ENCODE measurements at regions not wholly inside any gene's neighbourhood (a gene's known extent, or its start where the extent isn't known, plus 50 kb on each side); places are given as distances from the start of the nearest gene placed in this dataset.

DNA sequence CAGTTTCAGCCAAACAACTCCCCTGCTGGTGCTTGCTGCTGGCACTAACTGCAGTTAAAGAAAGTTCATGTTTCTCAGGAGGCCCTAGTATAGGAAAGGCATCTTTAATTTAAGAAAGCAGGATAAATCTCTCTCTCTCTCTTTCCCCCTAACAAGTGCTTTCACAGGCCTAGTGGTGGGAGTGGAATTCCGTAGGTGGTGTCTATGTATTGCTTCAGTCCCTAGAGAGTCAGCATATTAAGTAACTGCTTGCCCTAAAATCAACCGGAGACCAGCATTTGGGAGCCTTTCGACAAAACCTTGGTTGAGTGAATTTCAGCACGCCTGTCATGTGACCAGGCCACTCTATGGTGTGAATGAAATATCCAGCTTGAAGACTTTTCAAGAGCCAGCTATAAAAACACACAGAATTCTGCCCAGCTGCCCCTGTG, 169.2 kb upstream of the TGFBR2 start:
- Histone ChIP-seq H3K79me2 (ENCODE audit: control insufficient read depth, low read length) (no peaks in the 10 kb centered on the region), H3K4me2 (ENCODE audit: low read length) (no peak overlapping the region), H3K4me1 (ENCODE audit: control insufficient read depth, low read length) (0 out of 2 replicates have a peak, but pooled peaks cover 3% of the 10 kb centered on the region), H4K20me1 (ENCODE audit: control insufficient read depth, insufficient read depth, low read depth, low read length) (no peaks in the 10 kb centered on the region), H3F3A (ENCODE audit: control insufficient read depth, insufficient read depth) (no peaks in the 10 kb centered on the region), H3K27ac (ENCODE audit: low read depth, low read length) (no peak overlapping the region), H3K36me3 (ENCODE audit: control insufficient read depth, low read length) (no peaks in the 10 kb centered on the region), H3K9me2 (replicated peaks; ENCODE audit: control insufficient read depth, low read length) (no peaks in the 10 kb centered on the region), H3K4me3 (ENCODE audit: low read length) (no peak overlapping the region), H3K27me3 (ENCODE audit: control insufficient read depth, low read length) (peaks cover 3% of the 10 kb centered on the region; the same call in 1 of the 2 replicates), H3K9me3 (ENCODE audit: control insufficient read depth, insufficient read depth, low read length) (no peaks in the 10 kb centered on the region)
- no peak for TF ChIP-seq EZH2phosphoT487 (IDR thresholded peaks at IDR 0.05; ENCODE audit: borderline replicate concordance, low read length)
- TF ChIP-seq CTCF (IDR thresholded peaks at IDR 0.05; ENCODE audit: low read depth, low read length, poor library complexity, severe bottlenecking) = no peak

DNA sequence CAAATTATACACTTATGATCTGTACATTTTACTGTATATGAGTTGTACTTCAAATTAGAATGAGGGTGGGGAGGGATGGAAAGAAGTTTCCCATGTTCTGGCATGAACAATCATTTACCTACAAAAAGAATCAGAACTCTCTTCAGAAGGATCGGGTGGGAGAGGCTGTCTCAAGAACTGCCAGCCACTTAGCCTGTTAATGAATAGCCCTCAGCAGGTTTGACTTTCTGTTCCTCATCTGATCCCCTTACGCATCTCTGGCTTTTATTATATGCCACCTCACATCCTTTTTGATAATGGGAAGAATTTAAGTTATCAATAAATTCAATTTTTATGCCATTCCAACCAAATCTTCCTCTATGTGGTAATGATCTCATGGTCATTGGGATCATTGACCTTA, 168.3 kb upstream of the TGFBR2 start:
- Histone ChIP-seq H3K4me2 (ENCODE audit: low read length) (no peak overlapping the region), H3K9me2 (replicated peaks; ENCODE audit: control insufficient read depth, low read length) (no peaks in the 10 kb centered on the region), H3K27me3 (ENCODE audit: control insufficient read depth, low read length) (peaks cover 3% of the 10 kb centered on the region; the same call in 1 of the 2 replicates), H3K36me3 (ENCODE audit: control insufficient read depth, low read length) (no peaks in the 10 kb centered on the region), H3K9me3 (ENCODE audit: control insufficient read depth, insufficient read depth, low read length) (no peaks in the 10 kb centered on the region), H3K27ac (ENCODE audit: low read depth, low read length) (no peak overlapping the region), H3K79me2 (ENCODE audit: control insufficient read depth, low read length) (no peaks in the 10 kb centered on the region), H3K4me1 (ENCODE audit: control insufficient read depth, low read length) (0 out of 2 replicates have a peak, but pooled peaks cover 3% of the 10 kb centered on the region), H4K20me1 (ENCODE audit: control insufficient read depth, insufficient read depth, low read depth, low read length) (no peaks in the 10 kb centered on the region), H3K4me3 (ENCODE audit: low read length) (no peak overlapping the region), H3F3A (ENCODE audit: control insufficient read depth, insufficient read depth) (no peaks in the 10 kb centered on the region)
- TF ChIP-seq EZH2phosphoT487 (IDR thresholded peaks at IDR 0.05; ENCODE audit: borderline replicate concordance, low read length) = no peak
- TF ChIP-seq CTCF (IDR thresholded peaks at IDR 0.05; ENCODE audit: low read depth, low read length, poor library complexity, severe bottlenecking) = no peak

DNA sequence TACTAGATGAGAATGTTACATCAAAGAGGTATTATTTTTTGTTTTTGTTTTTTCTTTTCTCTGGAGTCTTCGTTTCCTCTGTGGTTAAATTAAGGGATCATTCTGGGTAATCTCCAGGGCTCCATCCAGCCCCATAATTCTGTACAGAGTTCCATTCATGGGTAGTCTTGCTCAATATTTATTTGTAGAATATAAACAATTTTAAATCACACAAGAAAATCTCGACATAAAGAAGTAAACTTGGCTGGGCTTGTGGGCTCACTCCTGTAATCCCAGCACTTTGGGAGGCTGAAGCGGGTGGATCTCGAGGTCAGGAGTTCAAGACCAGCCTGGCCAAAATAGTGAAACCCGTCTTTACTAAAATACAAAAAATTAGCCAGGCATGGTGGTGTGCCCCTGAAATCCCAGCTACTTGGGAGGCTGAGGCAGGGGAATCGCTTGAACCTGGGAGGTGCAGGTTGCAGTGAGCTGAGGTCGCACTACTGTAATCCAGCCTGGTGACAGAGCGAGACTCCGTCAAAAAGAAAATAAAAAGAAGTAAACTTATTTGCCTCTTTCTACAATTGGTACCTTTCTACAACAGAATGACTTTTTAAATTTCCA, 166.8 kb upstream of the TGFBR2 start:
- Histone ChIP-seq H3K4me1 (ENCODE audit: control insufficient read depth, low read length) (0 out of 2 replicates have a peak, but pooled peaks cover 3% of the 10 kb centered on the region), H3K9me2 (replicated peaks; ENCODE audit: control insufficient read depth, low read length) (no peaks in the 10 kb centered on the region), H3K4me2 (ENCODE audit: low read length) (no peak overlapping the region), H3K27ac (ENCODE audit: low read depth, low read length) (no peak overlapping the region), H3K4me3 (ENCODE audit: low read length) (no peak overlapping the region), H3K27me3 (ENCODE audit: control insufficient read depth, low read length) (peaks cover 3% of the 10 kb centered on the region; the same call in 1 of the 2 replicates), H3K9me3 (ENCODE audit: control insufficient read depth, insufficient read depth, low read length) (no peaks in the 10 kb centered on the region), H3K79me2 (ENCODE audit: control insufficient read depth, low read length) (no peaks in the 10 kb centered on the region), H3K36me3 (ENCODE audit: control insufficient read depth, low read length) (no peaks in the 10 kb centered on the region), H4K20me1 (ENCODE audit: control insufficient read depth, insufficient read depth, low read depth, low read length) (no peaks in the 10 kb centered on the region), H3F3A (ENCODE audit: control insufficient read depth, insufficient read depth) (no peaks in the 10 kb centered on the region)
- TF ChIP-seq CTCF (IDR thresholded peaks at IDR 0.05; ENCODE audit: low read depth, low read length, poor library complexity, severe bottlenecking) (no peak), EZH2phosphoT487 (IDR thresholded peaks at IDR 0.05; ENCODE audit: borderline replicate concordance, low read length) (no peak)

Measured in DOHH2 (cell line).